ENCODE measurements at regions not wholly inside any gene's neighbourhood (a gene's known extent, or its start where the extent isn't known, plus 50 kb on each side); places are given as distances from the start of the nearest gene placed in this dataset.

GRCh38 chr2:57864926-57865325, 181.7 kb upstream of the VRK2 start:
- DNase-seq: no peak

GRCh38 chr2:57867730-57868129, 178.9 kb upstream of the VRK2 start:
- DNase-seq: no peak

- no peak for DNase-seq
These were observed 177.9 kb upstream of the VRK2 start for GRCh38 chr2:57868619-57869139.

- DNase-seq: no peak
These were observed 176.8 kb upstream of the VRK2 start for GRCh38 chr2:57869758-57870344.

GRCh38 chr2:57876313-57876712, 170.3 kb upstream of the VRK2 start:
- no peak for DNase-seq

- no peak for DNase-seq
These were observed 168.8 kb upstream of the VRK2 start for GRCh38 chr2:57877811-57878170.

GRCh38 chr2:57878171-57878865, 168.3 kb upstream of the VRK2 start:
- no peak for DNase-seq

- no peak for DNase-seq
These were observed 167.8 kb upstream of the VRK2 start for GRCh38 chr2:57878866-57879210.

- no peak for DNase-seq
These were observed 166.2 kb upstream of the VRK2 start for GRCh38 chr2:57880446-57880845.

GRCh38 chr2:57880967-57881366, 165.6 kb upstream of the VRK2 start:
- DNase-seq: no peak

- DNase-seq: no peak
These were observed 164.4 kb upstream of the VRK2 start for GRCh38 chr2:57881998-57882888.

GRCh38 chr2:57882895-57883515, 163.6 kb upstream of the VRK2 start:
- no peak for DNase-seq

- no peak for DNase-seq
These were observed 162.3 kb upstream of the VRK2 start for GRCh38 chr2:57884281-57884680.

- DNase-seq: no peak
These were observed 160.9 kb upstream of the VRK2 start for GRCh38 chr2:57885742-57886141.

GRCh38 chr2:57886161-57886786, 160.3 kb upstream of the VRK2 start:
- DNase-seq: no peak

- no peak for DNase-seq
These were observed 158.1 kb upstream of the VRK2 start for GRCh38 chr2:57888463-57888862.

GRCh38 chr2:57890464-57890863, 156.1 kb upstream of the VRK2 start:
- DNase-seq: no peak

- no peak for DNase-seq
These were observed 155.4 kb upstream of the VRK2 start for GRCh38 chr2:57891086-57891712.

- no peak for DNase-seq
These were observed 153.7 kb upstream of the VRK2 start for GRCh38 chr2:57892920-57893319.

GRCh38 chr2:57893347-57893746, 153.3 kb upstream of the VRK2 start:
- no peak for DNase-seq

- no peak for DNase-seq
These were observed 152.8 kb upstream of the VRK2 start for GRCh38 chr2:57893786-57894185.

GRCh38 chr2:57894381-57894780, 152.2 kb upstream of the VRK2 start:
- no peak for DNase-seq
